ENCODE measurements at regions not wholly inside any gene's neighbourhood (a gene's known extent, or its start where the extent isn't known, plus 50 kb on each side); places are given as distances from the start of the nearest gene placed in this dataset.

DNA sequence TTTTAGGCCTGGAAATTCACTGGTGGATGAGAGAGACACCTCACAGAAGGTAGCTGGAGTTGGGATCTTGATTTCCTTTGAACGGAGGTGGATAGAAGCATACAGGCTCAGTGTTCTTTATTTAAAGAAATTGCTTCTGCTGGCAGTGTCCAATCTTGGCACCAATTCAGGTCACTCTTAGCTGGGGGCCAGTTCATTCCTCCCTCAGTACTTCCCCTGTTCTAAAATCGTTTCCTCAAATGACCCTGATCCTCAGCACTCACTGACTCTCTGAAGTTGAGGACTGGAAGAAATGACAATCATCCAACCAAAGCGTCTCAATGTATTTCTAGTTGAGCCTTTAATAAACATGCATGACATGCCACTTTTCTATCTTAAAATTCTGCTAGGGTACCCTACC lies 472.5 kb upstream of the BTBD3 start:
- TF ChIP-seq, protein P1, sequence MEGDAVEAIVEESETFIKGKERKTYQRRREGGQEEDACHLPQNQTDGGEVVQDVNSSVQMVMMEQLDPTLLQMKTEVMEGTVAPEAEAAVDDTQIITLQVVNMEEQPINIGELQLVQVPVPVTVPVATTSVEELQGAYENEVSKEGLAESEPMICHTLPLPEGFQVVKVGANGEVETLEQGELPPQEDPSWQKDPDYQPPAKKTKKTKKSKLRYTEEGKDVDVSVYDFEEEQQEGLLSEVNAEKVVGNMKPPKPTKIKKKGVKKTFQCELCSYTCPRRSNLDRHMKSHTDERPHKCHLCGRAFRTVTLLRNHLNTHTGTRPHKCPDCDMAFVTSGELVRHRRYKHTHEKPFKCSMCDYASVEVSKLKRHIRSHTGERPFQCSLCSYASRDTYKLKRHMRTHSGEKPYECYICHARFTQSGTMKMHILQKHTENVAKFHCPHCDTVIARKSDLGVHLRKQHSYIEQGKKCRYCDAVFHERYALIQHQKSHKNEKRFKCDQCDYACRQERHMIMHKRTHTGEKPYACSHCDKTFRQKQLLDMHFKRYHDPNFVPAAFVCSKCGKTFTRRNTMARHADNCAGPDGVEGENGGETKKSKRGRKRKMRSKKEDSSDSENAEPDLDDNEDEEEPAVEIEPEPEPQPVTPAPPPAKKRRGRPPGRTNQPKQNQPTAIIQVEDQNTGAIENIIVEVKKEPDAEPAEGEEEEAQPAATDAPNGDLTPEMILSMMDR (IDR thresholded peaks at IDR 0.05), result no peak
- TF ChIP-seq POLR2AphosphoS5 (IDR thresholded peaks at IDR 0.05) (no peak), POLR2A (IDR thresholded peaks at IDR 0.05; ENCODE audit: low read depth) (no peak), EP300 (IDR thresholded peaks at IDR 0.05) (no peak)
